ENCODE measurements at regions not wholly inside any gene's neighbourhood (a gene's known extent, or its start where the extent isn't known, plus 50 kb on each side); places are given as distances from the start of the nearest gene placed in this dataset.
"Not testable (repeated sequence)": the region's sequence is repeated elsewhere in the genome, so short reads cannot be mapped to it uniquely, and the experiment has no call there.

GRCh38 chr20:30811885-30812671, 445.4 kb upstream of the DEFB115 start:
- peak in 1 of 4 donors; percentile 9 for DNase-seq (ENCODE audit: low read depth in 4 of 4, low spot score in 2 of 4)

- no peak for DNase-seq (ENCODE audit: low read depth in 4 of 4, low spot score in 2 of 4)
These were observed 444.6 kb upstream of the DEFB115 start for GRCh38 chr20:30812739-30813411.

DNA sequence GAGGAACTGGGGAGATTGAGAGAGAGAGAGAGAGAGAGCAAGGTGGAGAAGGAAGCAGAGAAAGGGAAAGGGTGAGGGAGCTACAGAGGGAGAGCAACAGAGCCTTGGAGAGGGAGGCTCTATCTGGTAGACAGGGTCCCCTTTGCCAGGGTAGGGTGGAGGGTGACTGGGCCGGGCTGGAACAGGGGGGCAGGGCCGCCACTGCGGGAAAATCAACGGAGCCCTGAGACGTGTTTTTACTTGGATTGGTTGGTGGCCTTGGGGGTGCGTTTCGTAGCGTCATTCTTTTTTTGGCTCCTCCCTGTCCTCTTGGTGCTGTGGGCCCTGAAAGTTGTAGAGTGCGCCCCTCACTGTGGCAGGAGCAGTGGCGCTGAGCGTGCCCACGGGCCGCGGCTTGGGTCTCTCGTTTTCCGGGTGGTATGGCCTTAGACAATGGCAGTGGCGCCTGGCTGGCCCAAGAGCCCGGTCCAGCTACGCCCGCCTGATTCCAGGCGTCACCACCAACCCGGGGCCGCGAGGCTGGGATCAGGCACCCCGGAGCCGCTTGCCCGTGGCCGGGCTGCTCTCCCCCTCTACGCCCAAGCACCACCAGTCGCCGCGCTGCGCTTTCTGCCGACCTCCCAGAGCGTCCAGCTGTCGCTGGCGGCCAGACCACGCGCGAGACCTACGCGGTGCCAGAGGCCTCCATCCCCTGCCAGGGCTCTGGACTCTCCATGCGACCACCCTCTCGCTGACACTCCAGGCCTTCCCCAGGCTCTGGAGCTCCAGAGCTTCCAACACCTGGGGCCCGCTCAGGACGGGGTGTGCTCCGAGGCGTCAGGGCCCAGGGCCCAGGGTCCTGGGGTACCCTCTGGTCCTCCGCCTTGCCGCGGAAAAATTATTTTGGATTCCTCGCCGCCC, 443.8 kb upstream of the DEFB115 start:
- not testable (repeated sequence) for DNase-seq (ENCODE audit: low read depth in 4 of 4, low spot score in 2 of 4)

- not testable (repeated sequence) for DNase-seq (ENCODE audit: low read depth in 4 of 4, low spot score in 2 of 4)
These were observed 443.2 kb upstream of the DEFB115 start for GRCh38 chr20:30814312-30814639.

DNA sequence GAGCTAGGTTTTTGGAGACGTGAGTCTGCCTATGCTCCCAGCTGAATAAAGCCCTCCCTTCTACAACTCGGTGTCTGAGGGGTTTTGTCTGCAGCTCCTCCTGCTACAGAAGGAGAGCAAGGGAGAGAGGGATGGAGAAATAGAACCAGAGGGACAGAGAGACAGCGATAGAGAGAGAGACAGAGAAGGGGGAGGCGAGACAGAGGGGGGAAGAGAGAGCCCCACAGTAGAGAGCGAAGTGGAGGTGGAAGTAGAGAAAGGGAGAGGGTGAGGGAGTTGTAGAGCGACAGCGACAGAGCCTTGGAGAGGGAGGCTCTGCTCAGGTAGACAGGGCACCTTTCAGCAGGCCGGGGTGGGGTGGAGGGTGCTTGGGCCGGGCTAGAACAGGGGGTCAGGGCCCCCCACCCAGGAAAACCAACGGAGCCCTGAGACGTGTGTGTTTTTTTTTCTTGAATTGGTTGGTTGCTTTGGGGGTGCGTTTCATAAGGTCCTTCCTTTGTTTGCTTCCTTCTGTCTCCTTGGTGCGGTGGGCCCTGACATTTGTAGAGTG, 442.4 kb upstream of the DEFB115 start:
- DNase-seq (ENCODE audit: low read depth in 4 of 4, low spot score in 2 of 4): not testable (repeated sequence)

DNA sequence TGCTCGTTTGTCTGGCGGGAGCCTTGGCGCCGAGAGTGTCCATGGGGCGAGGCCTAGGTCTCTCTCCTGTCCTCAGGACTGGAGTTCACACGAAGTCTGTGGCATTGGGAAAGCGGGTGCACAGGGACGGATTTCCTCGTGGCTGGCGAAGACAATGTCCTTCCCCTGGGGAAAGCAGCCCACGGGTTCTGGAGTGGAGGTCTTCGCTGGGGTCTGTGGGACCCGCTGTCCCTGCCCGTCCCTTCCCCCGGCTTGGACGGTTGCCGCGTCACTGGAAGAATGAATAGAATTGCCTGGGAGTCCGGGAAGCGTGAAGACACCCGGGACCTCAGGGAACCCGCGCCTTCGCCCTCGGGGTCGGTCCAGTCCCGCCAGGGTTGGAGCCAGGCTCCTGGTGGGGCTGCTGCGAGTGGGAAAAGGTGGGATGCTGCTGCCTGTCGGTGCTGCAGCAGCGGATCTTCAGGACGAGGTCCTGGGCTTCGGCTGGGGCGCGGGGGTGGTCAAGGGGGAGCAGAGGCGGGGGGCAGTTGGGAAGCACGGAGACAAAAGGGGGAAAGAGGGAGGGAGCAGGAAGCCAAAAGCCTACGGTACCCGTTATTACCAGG, 441.8 kb upstream of the DEFB115 start:
- DNase-seq (ENCODE audit: low read depth in 4 of 4, low spot score in 2 of 4): no peak

- DNase-seq (ENCODE audit: low read depth in 4 of 4, low spot score in 2 of 4): no peak
These were observed 441.2 kb upstream of the DEFB115 start for GRCh38 chr20:30816182-30816645.

- not testable (repeated sequence) for DNase-seq (ENCODE audit: low read depth in 4 of 4, low spot score in 2 of 4)
These were observed 435.8 kb upstream of the DEFB115 start for GRCh38 chr20:30821615-30822014.

DNA sequence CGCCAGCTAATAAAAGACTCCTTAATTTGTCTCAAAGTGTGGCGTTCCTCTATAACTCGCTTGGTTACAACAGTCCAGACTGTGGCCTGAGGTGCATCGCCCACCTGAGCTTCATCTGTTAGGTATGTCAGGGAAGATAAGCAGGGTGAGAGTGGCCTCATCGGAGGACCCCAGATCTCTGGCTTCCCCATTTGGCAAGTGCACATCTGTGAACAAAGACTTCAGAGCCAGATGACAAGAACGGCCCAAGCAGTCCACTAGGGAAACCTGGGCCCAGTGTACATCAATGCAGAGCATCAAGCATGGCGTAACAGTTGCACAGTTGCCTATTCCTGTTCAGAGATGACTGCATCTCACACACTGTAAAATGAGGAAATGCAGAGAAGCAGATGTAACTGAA, 432.8 kb upstream of the DEFB115 start:
- DNase-seq (ENCODE audit: low read depth in 4 of 4, low spot score in 2 of 4): not testable (repeated sequence)

DNA sequence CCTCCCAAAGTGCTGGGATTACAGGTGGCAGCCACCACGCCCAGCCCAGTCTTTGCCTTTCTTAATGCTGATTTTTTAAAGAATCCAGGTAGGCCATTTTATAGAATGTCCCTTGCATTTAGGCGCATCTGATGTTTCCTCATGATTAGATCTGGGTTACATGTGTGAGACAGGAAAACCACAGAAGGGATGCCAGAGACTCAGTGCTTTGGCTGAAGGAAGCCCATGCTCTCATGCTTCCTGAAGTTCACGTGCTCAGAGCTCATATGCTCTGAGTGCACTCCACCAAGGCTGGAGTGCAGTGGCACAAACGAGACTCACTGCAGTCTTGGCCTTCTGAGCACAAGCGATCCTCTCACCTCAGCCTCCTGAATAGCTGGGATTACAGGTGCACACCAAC, 411.5 kb upstream of the DEFB115 start:
- DNase-seq (ENCODE audit: low read depth in 4 of 4, low spot score in 2 of 4): not testable (repeated sequence)

DNA sequence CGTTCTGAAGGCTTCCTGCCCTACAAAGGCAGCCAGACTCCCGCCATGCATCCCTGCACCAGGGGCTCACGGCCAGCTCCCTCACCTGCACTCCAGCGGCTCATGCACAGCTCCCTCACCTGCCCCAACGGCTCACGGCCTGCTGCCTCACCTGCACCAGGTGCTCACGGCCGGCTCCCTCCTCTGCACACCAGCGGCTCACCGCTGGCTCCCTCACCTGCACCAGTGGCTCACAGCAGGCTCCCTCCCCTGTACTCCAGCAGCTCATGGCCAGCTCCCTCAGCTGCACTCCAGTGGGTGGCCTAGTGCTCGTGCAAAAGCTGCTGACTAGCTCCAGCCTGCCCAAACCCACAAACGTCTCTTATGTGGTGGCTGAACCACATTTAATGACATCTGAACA, 389.2 kb upstream of the DEFB115 start:
- DNase-seq (ENCODE audit: low read depth in 4 of 4, low spot score in 2 of 4): not testable (repeated sequence)

DNA sequence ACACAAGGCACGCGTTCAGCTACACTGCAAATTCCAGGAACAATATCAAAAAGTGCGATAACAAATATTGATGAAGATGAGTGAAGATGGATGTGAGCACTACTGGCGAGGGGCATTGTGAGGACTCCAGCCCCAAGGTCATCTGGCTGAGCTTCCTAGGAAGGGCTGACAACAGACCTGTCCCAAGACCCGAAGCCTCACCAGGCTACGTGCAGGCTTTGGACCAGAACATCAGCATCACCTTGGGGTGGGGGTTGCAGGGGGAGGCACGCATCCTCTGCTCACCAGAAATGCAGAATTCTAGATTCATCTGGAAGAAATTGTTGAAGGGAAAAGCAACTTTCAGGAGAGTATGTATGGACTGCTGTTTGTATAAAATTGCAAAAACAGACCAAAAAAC, 386.3 kb upstream of the DEFB115 start:
- DNase-seq (ENCODE audit: low read depth in 4 of 4, low spot score in 2 of 4): not testable (repeated sequence)

GRCh38 chr20:30872252-30872651, 385.2 kb upstream of the DEFB115 start:
- not testable (repeated sequence) for DNase-seq (ENCODE audit: low read depth in 4 of 4, low spot score in 2 of 4)

DNA sequence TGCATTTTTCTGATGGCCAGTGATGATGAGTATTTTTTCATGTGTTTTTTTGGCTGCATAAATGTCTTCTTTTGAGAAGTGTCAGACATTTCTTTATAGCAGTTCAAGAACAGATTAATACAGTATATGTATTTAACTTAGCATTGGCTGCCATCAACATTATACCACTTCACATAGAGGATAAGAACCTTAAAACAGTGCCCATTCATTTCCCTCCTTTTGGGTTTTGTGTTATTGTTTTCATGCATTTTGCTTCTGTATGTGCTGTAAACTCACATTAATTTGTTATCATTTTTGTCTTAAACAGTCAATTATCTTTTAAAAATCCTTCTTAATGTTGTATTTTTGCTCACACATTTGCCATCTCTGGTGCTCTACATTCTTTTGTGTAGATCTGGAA, 381.6 kb upstream of the DEFB115 start:
- DNase-seq (ENCODE audit: low read depth in 4 of 4, low spot score in 2 of 4): not testable (repeated sequence)

DNA sequence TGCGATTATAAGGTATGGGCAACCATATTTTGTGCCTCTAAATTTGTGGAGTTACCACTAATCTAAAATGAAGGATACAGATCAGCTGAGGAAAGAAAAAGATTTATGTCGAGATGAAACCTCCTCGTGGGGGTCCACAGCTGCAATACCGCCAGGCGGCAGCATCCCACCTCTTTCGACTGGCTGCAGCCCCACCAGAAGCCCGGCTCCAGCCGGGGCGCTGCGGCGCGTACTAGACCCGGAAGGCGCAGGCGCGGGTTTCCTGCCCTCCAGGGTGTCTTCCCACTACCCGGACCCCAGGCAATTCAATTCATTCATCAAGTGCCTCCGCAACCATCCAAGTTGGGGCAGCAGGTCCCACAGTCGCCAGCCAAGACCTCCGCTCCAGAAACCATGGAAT, 366.1 kb upstream of the DEFB115 start:
- DNase-seq (ENCODE audit: low read depth in 4 of 4, low spot score in 2 of 4): not testable (repeated sequence)

- no peak for DNase-seq (ENCODE audit: low read depth in 4 of 4, low spot score in 2 of 4)
These were observed 364.7 kb upstream of the DEFB115 start for GRCh38 chr20:30892541-30893345.

DNA sequence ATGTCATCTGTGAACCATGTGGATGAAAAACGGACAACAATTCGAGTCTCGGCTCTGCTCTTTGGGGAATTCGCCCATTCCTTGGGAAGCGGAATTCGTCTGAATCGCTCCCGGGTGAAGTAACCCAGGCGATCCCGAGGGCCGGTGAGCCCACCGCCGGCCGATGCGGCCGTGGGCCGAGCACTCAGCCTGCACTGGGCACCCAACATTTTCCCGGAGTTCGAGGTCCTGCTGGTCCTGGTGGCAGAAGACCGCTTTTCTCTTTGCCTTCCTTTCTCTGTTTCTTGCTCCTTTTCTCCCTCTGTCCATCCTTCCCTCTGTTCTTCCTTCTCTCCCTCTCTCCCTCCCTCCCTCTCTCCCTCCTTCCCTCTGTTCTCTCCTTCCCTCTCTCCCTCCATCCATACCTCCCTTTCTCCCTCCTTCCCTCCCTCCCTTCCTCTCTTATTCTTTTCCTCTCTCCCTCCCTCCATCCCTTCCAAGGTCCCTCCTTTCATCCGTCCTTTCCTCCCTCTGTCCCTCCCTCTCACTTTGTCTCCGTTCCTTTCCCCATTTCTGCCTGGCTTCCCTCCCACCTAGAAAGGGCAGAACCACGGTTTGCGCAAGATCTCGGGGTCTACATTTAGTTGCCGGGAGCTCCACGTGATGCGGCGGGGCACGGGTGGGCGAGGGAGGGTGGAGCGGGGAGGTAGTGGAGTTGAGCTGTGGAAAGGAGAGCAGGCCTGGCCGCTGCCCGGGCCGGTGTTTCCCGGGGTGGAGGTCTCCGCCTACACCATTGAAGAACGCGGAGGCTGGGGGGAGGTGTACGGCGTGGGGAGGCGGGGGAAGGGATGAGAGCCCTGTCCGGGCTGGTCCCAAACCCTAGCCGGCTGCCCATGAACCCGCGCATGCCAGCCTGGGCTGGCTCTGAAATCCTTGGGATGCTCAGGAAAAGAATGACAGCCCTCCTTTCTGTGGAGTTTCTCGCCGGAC, 363.8 kb upstream of the DEFB115 start:
- DNase-seq (ENCODE audit: low read depth in 4 of 4, low spot score in 2 of 4): not testable (repeated sequence)

DNA sequence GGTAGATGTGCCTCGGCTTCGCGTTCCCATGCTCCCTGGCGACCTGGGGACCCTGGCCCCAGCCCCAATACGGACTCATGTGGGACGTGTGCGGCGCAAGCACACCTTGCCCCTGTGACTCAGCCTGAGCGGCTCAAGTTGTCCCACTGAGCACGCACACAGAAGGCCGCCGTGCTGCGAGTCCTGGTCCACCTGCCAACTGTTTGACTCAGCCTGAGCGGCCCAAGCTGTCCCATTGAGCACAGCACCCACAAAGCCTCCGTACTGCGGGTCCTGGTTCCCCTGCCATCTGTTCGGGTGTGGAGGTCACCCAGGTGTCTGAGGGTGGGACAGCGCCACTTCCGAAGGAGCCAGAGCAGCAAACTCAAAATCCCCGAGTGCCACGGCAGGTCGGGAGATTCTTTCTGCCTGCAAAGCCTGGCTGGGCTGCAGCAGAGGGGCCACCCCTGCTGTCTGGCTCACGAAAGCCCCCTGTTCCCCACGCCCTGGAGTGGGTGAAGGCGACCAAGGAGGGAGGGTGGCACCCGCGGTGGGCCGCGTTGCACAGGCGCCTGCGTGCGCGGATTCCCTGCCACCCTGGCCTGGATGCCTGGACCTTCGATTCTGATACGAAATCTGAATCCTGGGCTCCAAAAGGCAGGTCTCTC, 362.6 kb upstream of the DEFB115 start:
- DNase-seq (ENCODE audit: low read depth in 4 of 4, low spot score in 2 of 4): not testable (repeated sequence)

Data from left renal cortex interstitium (tissue), 4 donors.